GM13977 (cell line): ENCODE measurements at regions not wholly inside any gene's neighbourhood (a gene's known extent, or its start where the extent isn't known, plus 50 kb on each side); places are given as distances from the start of the nearest gene placed in this dataset.

Source experiments
- DNase-seq: peaks from one replicate; pipeline ENCODE4 v3.0.0; 2012; ENCODE audit warnings: low spot score
- in situ Hi-C: fragments of 300-500 bp; cut with MboI; formaldehyde crosslinking; loops from one replicate; pipeline ENCODE4 v1.12.0; 2022; ENCODE audit warnings: low sequenced_read_pairs, low pct_unique_long_range_greater_than_20kb, mixed read lengths, inconsistent platforms; ENCODE audit not compliant: unreplicated experiment
- TF ChIP-seq, protein P1 (sequence below): IDR thresholded peaks from 2 replicates; pipeline ENCODE4 v1.5.1; 2012; ENCODE audit warnings: mild to moderate bottlenecking, control low read depth; ENCODE audit not compliant: insufficient read depth; ENCODE audit errors: extremely low read depth, missing control alignments

DNA sequence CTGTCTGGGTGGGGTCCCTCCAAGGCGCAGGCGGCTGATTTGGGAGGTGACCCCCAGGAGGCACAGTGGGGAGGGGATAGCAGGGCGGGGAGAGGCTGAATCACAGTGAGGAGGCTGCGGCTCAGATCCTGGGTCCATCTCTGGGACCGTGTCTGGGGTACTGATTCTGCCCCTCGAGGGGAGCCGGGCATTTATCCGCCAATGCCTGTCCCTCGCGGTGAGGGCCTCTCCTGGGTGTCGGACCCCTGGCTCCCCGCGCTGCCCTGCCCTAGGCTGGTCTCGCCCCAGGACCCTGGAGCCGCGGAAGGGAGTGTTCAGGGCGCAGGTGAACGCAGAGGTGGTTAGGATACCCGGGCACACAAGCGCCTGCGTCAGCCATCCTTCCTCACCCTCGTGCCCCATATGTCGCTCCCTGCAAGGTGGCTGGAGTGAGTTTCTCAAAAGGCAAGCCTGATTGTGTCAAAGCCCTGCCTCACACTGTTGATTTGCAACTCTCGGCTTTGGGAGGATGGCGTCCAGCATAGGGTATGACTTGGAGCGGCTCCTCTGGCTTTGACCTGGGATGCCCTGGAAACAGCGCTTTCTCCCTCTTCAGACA lies 530.9 kb downstream of the PTPRU start:
- in situ Hi-C loops: no loop called here
- TF ChIP-seq, protein P1, sequence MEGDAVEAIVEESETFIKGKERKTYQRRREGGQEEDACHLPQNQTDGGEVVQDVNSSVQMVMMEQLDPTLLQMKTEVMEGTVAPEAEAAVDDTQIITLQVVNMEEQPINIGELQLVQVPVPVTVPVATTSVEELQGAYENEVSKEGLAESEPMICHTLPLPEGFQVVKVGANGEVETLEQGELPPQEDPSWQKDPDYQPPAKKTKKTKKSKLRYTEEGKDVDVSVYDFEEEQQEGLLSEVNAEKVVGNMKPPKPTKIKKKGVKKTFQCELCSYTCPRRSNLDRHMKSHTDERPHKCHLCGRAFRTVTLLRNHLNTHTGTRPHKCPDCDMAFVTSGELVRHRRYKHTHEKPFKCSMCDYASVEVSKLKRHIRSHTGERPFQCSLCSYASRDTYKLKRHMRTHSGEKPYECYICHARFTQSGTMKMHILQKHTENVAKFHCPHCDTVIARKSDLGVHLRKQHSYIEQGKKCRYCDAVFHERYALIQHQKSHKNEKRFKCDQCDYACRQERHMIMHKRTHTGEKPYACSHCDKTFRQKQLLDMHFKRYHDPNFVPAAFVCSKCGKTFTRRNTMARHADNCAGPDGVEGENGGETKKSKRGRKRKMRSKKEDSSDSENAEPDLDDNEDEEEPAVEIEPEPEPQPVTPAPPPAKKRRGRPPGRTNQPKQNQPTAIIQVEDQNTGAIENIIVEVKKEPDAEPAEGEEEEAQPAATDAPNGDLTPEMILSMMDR: no peak
- no peak for DNase-seq

DNA sequence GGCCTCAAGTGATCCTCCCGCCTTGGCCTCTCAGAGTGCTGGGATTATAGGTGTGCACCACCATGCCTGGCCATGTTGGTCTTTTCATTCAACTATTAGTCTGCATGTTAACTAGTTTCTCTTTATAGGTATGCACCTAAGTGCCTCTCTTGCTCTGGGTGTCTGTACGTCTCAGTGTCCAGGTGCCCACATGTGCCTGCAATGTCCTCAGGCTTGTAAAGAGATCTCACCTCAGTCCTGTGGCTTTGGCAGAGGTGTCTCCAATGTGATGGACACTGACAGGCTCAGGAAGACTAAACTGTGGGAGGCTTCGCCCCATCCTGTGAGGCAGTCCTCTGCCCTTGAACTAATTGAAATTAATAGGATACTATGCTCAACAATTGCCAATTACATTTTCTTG lies 526.3 kb downstream of the PTPRU start:
- in situ Hi-C loops: no loop called here
- TF ChIP-seq, protein P1: no peak
- no peak for DNase-seq

DNA sequence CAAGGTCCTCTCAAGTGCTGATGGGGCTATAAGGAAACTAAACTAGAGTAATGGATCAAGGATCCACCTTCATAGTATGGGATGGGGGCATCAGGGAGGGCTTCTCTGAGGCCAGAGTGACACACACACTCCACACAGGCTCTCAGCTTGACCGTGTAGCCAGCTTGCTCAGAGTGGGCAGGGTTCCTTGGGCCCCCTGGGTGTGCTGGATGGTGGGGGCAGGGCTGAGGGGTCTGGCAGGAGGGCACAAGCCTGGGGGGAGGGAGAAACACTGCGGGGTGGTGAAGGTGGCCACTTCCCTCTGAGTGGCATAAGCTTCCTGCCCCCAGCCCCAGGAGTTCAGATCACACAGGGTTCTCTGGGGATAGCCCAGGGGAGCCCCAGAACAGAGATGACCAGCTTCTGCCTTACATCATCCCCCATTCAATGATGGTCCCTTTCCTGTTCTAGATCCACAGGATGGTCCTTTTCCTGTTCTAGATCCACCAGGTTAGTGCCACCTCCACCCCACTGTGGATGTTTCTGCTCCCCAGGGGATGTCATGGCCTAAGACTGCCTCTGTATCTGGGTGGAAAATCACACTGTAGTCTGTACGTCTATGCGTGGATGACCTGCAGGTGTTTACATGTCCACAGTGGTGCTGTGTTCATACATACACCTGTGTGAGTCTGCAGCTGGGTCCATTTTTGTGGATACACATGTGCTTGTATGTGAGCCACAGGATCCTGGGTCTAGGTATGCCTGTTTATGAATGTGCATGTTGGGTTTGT lies 525.0 kb downstream of the PTPRU start:
- TF ChIP-seq, protein P1: no peak
- DNase-seq: no peak
- in situ Hi-C loops: no loop called here

DNA sequence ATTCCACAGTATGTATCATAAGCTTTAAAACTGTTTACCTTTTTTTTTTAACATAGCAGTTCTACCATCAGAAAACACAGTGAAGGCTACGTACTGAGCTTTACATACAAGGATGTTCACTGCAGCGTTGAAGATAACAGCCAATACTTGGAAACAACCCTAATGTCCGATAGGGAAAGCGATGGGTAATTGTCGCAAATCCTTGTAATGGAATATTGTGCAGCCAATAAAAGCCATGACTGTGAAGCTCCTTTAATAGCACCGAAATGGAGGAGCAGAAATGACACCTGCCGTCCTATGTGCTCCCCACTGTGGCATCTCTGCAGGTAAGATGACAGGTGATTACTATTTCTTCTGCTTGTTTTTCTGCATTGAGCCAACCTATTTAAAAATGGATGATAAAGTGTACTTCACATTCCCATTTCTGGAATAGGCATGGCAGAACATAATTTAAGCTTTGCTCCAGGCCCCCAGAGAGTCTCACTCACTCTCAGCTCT lies 523.8 kb downstream of the PTPRU start:
- no peak for DNase-seq
- TF ChIP-seq, protein P1: no peak
- in situ Hi-C loops: no loop called here

DNA sequence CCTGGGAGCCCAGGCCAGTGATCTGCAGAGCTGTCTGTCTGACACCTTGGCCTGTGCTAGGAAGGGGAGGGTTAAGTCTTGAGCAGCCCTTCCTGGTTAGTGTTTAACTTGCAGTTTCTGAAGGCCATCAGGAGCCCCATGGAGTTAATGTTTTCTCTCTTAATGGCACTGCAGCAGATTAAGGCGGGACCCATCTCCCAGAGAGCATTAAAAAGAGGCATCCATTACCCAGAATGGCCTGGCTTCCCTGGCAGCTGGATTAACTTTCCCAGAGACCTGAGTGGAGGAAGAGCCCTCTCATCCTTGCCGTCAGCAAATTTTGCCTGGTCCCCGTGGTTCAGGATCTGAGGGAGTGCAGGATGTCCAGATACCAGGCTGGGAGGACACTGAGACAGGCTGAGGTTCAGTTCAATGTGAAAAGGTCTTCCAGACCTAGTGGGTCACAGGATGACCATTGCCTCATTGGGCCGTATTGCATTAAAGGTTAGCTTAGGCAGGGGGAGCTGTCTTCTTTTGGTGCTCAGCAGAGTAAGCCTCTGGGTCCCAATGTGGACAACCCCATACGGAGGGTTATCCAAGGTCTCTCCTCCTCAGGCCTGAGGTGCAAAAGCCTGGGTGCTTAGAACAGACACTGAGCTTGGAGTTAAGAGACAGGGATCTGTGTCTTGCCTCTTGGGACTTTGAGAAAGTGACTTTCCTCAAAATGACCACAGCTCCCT lies 522.6 kb downstream of the PTPRU start:
- in situ Hi-C loops: no loop called here
- DNase-seq: no peak
- TF ChIP-seq, protein P1: no peak

DNA sequence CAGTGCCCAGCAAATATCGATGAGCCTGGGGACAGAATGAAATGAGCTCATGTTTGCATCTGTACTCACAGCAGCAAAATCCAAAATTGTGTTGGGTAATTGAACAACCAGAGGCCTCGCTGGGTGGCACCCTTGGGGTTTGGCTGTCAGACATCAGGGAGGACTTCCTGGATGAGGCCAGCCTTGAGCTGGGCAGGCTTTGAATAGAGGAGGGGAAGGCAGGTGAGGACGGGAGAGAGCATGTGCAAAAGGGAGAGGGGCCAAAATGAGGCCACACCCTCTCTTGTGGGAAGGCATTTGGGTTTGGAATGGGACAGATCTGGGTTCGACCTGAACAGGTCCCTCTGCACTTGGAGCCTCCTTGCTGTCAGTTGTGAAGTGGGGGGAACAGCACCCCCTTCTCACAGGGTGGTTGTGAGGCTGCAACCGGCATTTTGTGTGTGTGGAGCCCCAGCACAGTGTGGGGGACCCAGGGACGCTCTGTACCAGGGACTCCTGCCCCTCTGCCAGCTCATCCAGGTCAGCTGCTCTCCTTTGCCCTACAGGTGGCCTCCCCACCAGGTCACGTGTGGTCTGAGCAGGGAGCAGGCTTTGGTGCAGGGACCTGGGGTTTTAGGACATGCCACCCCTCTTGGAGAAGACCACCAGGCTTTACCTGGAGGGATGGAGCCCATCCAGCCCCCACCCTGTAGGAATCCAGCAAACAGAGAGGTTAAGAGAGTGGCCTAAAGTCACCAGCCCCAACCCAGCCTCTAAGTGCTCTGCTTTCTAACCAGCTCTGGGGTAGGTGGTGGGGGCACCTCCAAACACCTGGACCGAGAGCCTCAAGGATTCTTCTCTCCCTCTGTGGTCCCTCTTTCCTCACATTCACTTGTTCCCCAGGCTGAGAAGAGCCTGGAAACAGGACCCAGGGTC lies 521.8 kb downstream of the PTPRU start:
- no peak for DNase-seq
- TF ChIP-seq, protein P1: no peak
- in situ Hi-C loops: no loop called here
